ENCODE measurements at regions not wholly inside any gene's neighbourhood (a gene's known extent, or its start where the extent isn't known, plus 50 kb on each side); places are given as distances from the start of the nearest gene placed in this dataset.
"Not testable (repeated sequence)": the region's sequence is repeated elsewhere in the genome, so short reads cannot be mapped to it uniquely, and the experiment has no call there.

DNA sequence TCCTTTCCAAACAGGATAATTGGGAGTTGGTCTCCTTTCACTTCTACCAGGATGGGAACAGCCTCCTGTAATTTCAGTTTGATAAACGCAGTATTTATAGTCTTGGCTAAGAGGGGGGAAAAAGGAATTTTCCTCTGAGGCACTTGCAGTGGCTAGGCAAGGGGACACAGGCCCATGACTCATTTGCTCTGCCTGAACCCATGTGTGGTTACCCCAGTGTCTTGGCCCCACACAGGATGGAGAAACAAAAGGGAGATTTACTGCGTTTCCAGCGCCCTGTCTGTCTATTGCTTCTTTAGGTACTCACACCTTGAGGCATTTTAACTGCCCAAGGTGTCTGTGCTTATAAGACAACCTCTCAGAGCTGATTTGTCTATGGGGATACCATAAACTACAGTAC is 74.8 kb upstream of the NEDD9 start:
- no peak overlapping the region for H3K4me3 ChIP-seq (ENCODE audit: low read depth, poor library complexity, severe bottlenecking)
- intact Hi-C loops (cut with DNase I; ENCODE audit: low total_unique reads) = no loop called here
- 67 to 70% methylated on average over 3 of the region's 3 CpGs for WGBS, 2 donors
- DNase-seq (ENCODE audit: low spot score in 2 of 2) = peak in 1 of 2 donors; percentile 40
- no peak for TF ChIP-seq POLR2A (IDR thresholded peaks at IDR 0.05)
- TF ChIP-seq, protein P1, sequence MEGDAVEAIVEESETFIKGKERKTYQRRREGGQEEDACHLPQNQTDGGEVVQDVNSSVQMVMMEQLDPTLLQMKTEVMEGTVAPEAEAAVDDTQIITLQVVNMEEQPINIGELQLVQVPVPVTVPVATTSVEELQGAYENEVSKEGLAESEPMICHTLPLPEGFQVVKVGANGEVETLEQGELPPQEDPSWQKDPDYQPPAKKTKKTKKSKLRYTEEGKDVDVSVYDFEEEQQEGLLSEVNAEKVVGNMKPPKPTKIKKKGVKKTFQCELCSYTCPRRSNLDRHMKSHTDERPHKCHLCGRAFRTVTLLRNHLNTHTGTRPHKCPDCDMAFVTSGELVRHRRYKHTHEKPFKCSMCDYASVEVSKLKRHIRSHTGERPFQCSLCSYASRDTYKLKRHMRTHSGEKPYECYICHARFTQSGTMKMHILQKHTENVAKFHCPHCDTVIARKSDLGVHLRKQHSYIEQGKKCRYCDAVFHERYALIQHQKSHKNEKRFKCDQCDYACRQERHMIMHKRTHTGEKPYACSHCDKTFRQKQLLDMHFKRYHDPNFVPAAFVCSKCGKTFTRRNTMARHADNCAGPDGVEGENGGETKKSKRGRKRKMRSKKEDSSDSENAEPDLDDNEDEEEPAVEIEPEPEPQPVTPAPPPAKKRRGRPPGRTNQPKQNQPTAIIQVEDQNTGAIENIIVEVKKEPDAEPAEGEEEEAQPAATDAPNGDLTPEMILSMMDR (IDR thresholded peaks at IDR 0.05) = no peak

DNA sequence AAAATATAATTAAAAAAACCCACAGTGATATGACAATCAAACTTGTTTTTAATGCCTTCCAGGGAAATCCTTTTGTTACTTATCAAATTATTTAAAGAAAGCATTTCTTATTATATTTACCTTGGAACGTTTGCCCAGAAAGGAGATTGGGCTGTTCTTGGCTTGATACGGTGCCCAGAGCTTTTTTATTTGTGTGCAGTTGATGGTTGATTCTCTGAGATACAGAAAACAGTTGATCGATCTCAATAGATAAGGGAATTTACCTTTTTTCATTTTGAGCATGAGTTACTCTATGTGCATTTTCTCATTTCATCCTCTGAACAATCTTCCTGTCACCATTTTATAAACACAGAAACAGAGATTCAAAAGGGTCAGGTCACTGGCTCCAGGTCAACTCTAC is 72.5 kb upstream of the NEDD9 start:
- no peak overlapping the region for H3K4me3 ChIP-seq (ENCODE audit: low read depth, poor library complexity, severe bottlenecking)
- no peak for TF ChIP-seq POLR2A (IDR thresholded peaks at IDR 0.05)
- TF ChIP-seq, protein P1 (IDR thresholded peaks at IDR 0.05) = no peak
- 60 to 81% methylated on average over 3 of the region's 3 CpGs for WGBS, 2 donors
- intact Hi-C loops (cut with DNase I; ENCODE audit: low total_unique reads) = no loop called here
- DNase-seq (ENCODE audit: low spot score in 2 of 2) = no peak

DNA sequence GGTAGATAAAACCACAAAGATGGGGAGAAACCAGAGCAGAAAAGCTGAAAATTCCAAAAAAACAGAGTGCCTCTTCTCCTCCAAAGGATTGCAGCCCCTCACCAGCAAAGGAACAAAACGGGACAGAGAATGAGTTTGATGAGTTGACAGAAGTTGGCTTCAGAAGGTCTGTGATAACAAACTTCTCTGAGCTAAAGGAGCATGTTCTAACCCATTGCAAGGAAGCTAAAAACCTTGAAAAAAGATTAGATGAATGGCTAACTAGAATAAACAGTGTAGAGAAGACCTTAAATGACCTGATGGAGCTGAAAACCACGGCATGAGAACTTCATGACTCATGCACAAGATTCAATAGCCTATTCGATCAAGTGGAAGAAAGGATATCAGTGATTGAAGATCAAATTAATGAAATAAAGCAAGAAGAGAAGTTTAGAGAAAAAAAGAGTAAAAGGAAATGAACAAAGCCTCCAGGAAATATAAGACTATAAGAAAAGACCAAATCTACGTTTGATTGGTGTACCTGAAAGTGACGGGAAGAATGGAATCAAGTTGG is 67.5 kb upstream of the NEDD9 start:
- H3K4me3 ChIP-seq (ENCODE audit: low read depth, poor library complexity, severe bottlenecking); intact Hi-C loops (cut with DNase I; ENCODE audit: low total_unique reads); DNase-seq (ENCODE audit: low spot score in 2 of 2): not testable (repeated sequence)
- WGBS, 2 donors = 80 to 82% methylated on average over 5 of the region's 5 CpGs

- intact Hi-C loops (cut with DNase I; ENCODE audit: low total_unique reads); DNase-seq (ENCODE audit: low spot score in 2 of 2); H3K4me3 ChIP-seq (ENCODE audit: low read depth, poor library complexity, severe bottlenecking): not testable (repeated sequence)
- 77 to 96% methylated on average over 5 of the region's 5 CpGs for WGBS, 2 donors
Measured at GRCh38 chr6:11299421-11299784, 66.9 kb upstream of the NEDD9 start.

DNA sequence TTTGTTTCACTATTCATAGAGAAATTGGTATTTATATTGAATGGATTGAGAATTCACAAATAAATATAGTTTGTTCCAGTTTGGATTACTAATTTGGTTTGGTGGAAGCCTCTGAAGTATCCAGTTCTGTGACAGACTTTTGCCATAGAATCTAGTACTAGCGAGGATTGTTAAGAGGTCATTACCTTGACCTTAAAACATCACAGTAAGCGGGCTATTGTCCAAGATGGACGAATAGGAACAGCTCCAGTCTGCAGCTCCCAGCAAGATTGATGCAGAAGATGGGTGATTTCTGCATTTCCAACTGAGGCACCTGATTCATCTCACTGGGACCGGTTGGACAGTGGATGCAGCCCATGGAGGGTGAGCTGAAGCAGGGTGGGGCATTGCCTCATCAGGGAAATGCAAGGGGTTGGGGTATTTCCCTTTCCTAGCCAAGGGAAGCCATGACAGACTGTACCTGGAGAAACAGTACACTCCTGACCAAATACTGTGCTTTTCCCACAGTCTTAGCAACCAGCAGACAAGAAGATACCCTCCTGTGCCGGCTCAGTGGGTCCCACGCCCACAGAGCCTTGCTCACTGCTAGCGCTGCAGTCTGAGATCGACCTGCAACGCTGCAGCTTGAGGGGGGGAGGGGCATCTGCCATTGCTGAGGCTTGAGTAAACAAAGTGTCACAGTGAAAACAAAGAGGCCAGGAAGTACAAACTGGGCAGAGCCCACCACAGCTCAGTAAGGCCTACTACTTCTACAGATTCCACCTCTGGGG is 66.4 kb upstream of the NEDD9 start:
- H3K4me3 ChIP-seq (ENCODE audit: low read depth, poor library complexity, severe bottlenecking) = no peak overlapping the region
- no peak for DNase-seq (ENCODE audit: low spot score in 2 of 2)
- WGBS, 2 donors = 80 to 88% methylated on average over 9 of the region's 9 CpGs
- intact Hi-C loops (cut with DNase I; ENCODE audit: low total_unique reads) = no loop called here
- TF ChIP-seq, protein P1 (IDR thresholded peaks at IDR 0.05) = no peak
- TF ChIP-seq POLR2A (IDR thresholded peaks at IDR 0.05) = no peak

DNA sequence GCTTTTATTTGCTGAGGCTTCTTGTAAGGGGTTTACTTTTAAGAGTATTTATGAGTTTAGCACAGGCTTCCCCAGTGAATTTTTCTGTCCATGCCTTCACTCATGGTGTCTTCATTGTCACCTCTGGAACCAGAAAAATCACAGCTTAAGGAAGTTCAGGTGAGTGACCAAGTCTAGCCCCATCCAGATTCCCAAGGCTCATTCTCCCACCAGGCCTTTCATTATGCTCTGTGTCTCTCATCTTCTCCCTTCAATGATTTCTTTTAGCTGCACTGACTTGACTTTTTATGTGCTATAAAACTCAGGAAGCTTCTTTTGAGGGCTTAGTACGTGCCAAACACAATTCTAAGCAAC is 64.9 kb upstream of the NEDD9 start:
- TF ChIP-seq, protein P1 (IDR thresholded peaks at IDR 0.05) = no peak
- no peak for TF ChIP-seq POLR2A (IDR thresholded peaks at IDR 0.05)

More for the DNA sequence above, 64.9 kb upstream of the NEDD9 start:
- no peak for DNase-seq (ENCODE audit: low spot score in 2 of 2)
- 84 to 97% methylated on average over 1 of the region's 1 CpG for WGBS, 2 donors
- H3K4me3 ChIP-seq (ENCODE audit: low read depth, poor library complexity, severe bottlenecking) = no peak overlapping the region
- intact Hi-C loops (cut with DNase I; ENCODE audit: low total_unique reads) = no loop called here

All from lower leg skin (tissue), 4 donors.